Suprapubic skin (tissue), 4 donors: ENCODE measurements at regions not wholly inside any gene's neighbourhood (a gene's known extent, or its start where the extent isn't known, plus 50 kb on each side); places are given as distances from the start of the nearest gene placed in this dataset.

Experiments used
- DNase-seq, 2 donors: peaks; one replicate each; pipeline ENCODE4 v3.0.0-alpha.2; 2019; ENCODE audit warnings: low spot score in 2 of 2
- H3K27ac ChIP-seq: fragments of 200-600 bp; sonication (generic); one replicate; pipeline ENCODE4 v1.5.1; 2019
- H3K27me3 ChIP-seq: fragments of 200-600 bp; sonication (generic); one replicate; pipeline ENCODE4 v1.5.1; 2019
- H3K36me3 ChIP-seq: fragments of 200-600 bp; sonication (generic); one replicate; pipeline ENCODE4 v1.5.1; 2019
- H3K4me1 ChIP-seq: fragments of 200-600 bp; sonication (generic); one replicate; pipeline ENCODE4 v1.5.1; 2019
- H3K4me3 ChIP-seq: fragments of 200-600 bp; sonication (generic); one replicate; pipeline ENCODE4 v1.5.1; 2019; ENCODE audit warnings: mild to moderate bottlenecking
- H3K9me3 ChIP-seq: fragments of 200-600 bp; sonication (generic); one replicate; pipeline ENCODE4 v1.5.1; 2019
- EP300 ChIP-seq: sonication (generic); formaldehyde crosslinking; IDR thresholded peaks from one replicate; pipeline ENCODE4 v1.6.1; 2017; ENCODE audit warnings: antibody characterized with exemption
- POLR2A ChIP-seq, 2 donors: fragments of 450-650 bp; IDR thresholded peaks; one replicate each; pipeline ENCODE4 v1.6.1; 2017; ENCODE audit warnings: antibody characterized with exemption in 2 of 2, mild to moderate bottlenecking in 2 of 2, moderate library complexity in 2 of 2
- POLR2AphosphoS5 ChIP-seq, 3 donors: sonication (generic); formaldehyde crosslinking; IDR thresholded peaks; one replicate each; pipeline ENCODE4 v1.6.1; 2017; ENCODE audit warnings: antibody characterized with exemption in 3 of 3
- WGBS: methylation state at CpG from one replicate; pipeline ENCODE4 v1.1.5; 2018; 5-methylcytosine and 5-hydroxymethylcytosine counted together
- TF ChIP-seq, protein P1 (sequence below), 2 donors: fragments of 200-600 bp in 1 of 2; fragments of 450-650 bp in 1 of 2; sonication (generic) in 1 of 2; IDR thresholded peaks; one replicate each; pipeline ENCODE4 v1.5.1; 2016 to 2019; ENCODE audit warnings: antibody characterized with exemption in 2 of 2, mild to moderate bottlenecking in 1 of 2, moderate library complexity in 1 of 2

DNA sequence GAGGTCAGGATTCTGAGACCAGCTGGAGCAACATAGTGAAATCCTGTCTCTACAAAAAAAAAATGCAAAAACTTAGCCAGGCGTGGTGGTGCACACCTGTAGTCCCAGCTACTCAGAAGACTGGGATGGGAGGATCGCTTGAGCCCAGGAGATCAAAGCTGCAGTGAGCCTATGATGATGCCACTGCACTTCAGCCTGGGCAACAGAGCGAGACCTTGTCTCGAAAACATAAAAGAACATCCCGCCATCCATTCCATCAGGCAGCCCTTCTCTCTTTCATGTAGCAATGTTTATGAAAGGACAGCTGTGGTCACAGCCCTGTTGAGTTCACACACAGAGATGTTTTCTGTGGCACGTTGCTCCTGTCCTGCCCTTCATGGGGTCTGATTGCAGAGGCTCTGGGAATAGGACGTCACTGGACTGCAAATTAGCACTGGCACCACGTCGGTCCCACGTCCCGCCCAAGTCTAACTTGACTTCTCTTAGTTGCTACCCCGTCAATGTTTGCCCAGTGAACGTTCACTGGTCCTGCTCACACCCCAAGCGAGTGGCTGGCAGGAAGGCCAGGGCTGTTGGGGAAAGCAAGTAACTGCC is 64.5 kb upstream of the MYL10 start:
- no peak for DNase-seq
- TF ChIP-seq POLR2AphosphoS5 (IDR thresholded peaks at IDR 0.05) = no peak
- TF ChIP-seq, protein P1, sequence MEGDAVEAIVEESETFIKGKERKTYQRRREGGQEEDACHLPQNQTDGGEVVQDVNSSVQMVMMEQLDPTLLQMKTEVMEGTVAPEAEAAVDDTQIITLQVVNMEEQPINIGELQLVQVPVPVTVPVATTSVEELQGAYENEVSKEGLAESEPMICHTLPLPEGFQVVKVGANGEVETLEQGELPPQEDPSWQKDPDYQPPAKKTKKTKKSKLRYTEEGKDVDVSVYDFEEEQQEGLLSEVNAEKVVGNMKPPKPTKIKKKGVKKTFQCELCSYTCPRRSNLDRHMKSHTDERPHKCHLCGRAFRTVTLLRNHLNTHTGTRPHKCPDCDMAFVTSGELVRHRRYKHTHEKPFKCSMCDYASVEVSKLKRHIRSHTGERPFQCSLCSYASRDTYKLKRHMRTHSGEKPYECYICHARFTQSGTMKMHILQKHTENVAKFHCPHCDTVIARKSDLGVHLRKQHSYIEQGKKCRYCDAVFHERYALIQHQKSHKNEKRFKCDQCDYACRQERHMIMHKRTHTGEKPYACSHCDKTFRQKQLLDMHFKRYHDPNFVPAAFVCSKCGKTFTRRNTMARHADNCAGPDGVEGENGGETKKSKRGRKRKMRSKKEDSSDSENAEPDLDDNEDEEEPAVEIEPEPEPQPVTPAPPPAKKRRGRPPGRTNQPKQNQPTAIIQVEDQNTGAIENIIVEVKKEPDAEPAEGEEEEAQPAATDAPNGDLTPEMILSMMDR (IDR thresholded peaks at IDR 0.05) = no peak
- no peak for TF ChIP-seq POLR2A (IDR thresholded peaks at IDR 0.05)
- TF ChIP-seq EP300 = no peak
- H3K27ac ChIP-seq = no peak overlapping the region
- H3K27me3 ChIP-seq = peaks cover 41% of the 10 kb centered on the region
- peaks cover under 1% of the 10 kb centered on the region for H3K4me1 ChIP-seq
- H3K4me3 ChIP-seq = no peak overlapping the region
- H3K9me3 ChIP-seq = no peaks in the 10 kb centered on the region
- no peaks in the 10 kb centered on the region for H3K36me3 ChIP-seq
- 91% methylated on average over 13 of the region's 14 CpGs for WGBS

DNA sequence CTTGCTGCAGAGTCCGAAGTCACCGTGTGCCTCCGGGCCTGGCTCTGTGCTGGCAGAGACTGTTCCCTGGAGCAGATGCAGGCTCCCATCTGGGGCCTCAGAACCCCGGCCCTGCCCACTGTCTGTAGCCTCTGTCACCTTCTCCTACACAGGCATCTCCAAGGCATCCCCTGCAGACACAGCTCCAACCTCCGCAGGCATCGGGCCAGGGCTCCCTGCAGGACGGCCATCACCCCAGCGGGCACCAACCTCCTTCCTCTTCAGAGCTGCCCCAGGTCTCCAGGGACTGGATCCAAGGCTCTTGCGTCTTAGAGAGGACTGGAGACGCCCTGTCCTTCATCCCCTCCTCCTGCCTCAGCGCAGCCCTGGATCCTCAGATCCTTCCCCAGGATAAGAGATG is 69.9 kb upstream of the MYL10 start:
- Histone ChIP-seq H3K9me3 (no peaks in the 10 kb centered on the region), H3K4me3 (no peak overlapping the region), H3K4me1 (no peaks in the 10 kb centered on the region), H3K27me3 (peaks cover 57% of the 10 kb centered on the region), H3K36me3 (no peaks in the 10 kb centered on the region), H3K27ac (no peak overlapping the region)
- DNase-seq = no peak
- 80% methylated on average over 7 of the region's 11 CpGs for WGBS
- TF ChIP-seq, protein P1 (IDR thresholded peaks at IDR 0.05) = no peak
- TF ChIP-seq EP300 = no peak
- no peak for TF ChIP-seq POLR2A (IDR thresholded peaks at IDR 0.05)
- no peak for TF ChIP-seq POLR2AphosphoS5 (IDR thresholded peaks at IDR 0.05)

DNA sequence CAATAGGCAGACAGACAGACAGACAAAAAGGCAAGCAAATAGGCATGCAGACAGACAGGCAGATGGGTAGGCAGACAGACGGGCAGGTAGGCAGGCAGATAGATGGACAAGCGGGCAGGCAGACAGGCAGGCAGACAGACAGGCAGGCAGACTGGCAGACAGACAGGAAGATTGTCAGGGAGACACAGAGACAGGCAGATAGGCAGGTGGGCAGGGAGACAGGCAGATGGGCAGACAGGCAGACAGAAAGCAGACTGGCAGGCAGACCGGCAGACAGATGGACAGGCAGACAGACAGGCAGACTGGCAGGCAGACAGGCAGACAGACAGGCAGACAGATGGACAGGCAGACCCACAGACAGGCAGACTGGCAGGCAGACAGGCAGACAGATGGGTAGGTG is 70.3 kb upstream of the MYL10 start:
- Histone ChIP-seq H3K9me3 (no peaks in the 10 kb centered on the region), H3K36me3 (no peaks in the 10 kb centered on the region), H3K27ac (no peak overlapping the region), H3K4me3 (no peak overlapping the region), H3K4me1 (no peaks in the 10 kb centered on the region), H3K27me3 (peaks cover 57% of the 10 kb centered on the region)
- TF ChIP-seq, protein P1 (IDR thresholded peaks at IDR 0.05) = no peak
- no peak for TF ChIP-seq EP300
- no peak for TF ChIP-seq POLR2A (IDR thresholded peaks at IDR 0.05)
- no peak for DNase-seq
- 70% methylated on average over 3 of the region's 3 CpGs for WGBS

DNA sequence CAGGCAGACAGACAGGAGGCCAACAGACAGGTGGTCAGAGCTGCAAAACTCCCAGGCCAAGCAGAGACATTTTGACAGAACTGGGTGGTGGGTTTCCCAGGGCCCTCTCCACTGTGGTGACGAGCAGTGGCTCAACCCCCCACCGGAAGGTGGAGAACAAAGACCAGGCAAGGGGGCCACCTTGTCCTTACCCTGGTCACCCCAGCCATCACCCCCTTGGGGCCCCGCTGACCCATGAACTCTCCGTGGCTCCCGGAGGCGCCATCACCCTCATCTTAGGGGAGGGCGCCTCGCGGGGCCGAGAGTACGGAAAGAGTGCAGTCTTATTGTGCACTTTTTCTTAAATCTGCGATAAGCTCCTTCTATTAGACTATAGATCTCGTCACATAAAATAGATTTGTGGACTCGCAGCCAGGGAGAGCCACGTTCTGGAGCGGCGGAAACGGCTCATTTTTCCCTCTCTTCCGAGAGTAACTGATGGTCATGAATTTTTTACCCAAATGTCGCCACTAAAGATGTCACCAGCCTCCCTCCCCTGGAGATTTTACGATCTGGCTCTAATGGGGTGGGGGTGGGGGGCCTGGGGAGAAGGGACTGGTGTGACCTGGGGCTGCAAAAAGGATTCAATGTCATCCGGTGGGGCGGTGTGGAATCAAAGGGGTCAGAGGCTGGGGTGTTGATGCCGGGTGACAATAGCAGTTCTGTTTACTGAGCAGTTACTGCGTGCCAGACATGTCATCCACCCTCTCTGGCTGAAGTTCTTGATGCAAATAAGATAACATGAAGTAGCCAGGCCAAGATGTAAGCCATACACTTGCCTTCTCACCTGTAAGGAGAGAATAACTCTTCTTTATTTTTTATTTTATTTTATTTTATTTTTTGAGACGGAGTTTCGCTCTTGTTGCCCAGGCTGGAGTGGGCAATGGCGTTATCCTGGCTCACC is 71.1 kb upstream of the MYL10 start:
- TF ChIP-seq POLR2AphosphoS5 (IDR thresholded peaks at IDR 0.05) = no peak
- no peak for TF ChIP-seq EP300
- TF ChIP-seq, protein P1 (IDR thresholded peaks at IDR 0.05) = no peak
- no peak for TF ChIP-seq POLR2A (IDR thresholded peaks at IDR 0.05)
- no peak overlapping the region for H3K4me3 ChIP-seq
- WGBS = 62% methylated on average over 23 of the region's 28 CpGs
- peaks cover 57% of the 10 kb centered on the region for H3K27me3 ChIP-seq
- no peak overlapping the region for H3K27ac ChIP-seq
- DNase-seq = no peak
- no peaks in the 10 kb centered on the region for H3K36me3 ChIP-seq
- no peaks in the 10 kb centered on the region for H3K4me1 ChIP-seq
- H3K9me3 ChIP-seq = no peaks in the 10 kb centered on the region

DNA sequence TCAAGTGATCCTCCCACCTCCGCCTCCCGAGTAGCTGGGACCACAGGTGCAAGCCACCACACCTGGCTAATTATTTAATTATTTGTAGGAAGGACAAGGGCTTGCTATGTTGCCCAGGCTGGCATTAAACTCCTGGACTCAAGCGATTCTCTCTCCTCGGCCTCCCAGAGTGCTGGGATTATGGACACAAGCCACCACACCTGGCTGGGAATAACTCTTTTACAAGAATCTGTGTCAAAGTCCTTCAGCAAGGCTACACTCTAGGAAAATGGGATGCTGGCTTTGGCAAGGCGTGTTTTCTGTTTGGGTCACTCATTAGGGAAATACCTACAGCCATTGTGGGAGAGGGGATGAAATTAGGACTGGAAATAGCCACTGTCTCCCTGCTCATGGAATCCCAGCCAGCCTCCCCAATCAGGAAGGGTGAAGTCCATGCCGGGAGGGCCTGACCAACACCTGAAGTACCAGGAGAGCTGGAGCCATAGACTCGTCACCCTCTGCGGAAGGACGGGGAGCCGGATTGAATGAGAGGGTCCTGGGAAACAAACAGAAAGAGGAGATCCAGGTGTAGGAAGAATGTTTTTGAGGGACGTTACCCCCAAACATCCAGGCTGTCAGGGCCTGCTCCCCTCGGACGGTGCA is 72.2 kb upstream of the MYL10 start:
- H3K9me3 ChIP-seq = no peaks in the 10 kb centered on the region
- 89% methylated on average over 13 of the region's 13 CpGs for WGBS
- H3K27me3 ChIP-seq = peaks cover 63% of the 10 kb centered on the region
- H3K36me3 ChIP-seq = no peaks in the 10 kb centered on the region
- no peak for TF ChIP-seq POLR2AphosphoS5 (IDR thresholded peaks at IDR 0.05)
- TF ChIP-seq EP300 = no peak
- TF ChIP-seq POLR2A (IDR thresholded peaks at IDR 0.05) = no peak
- TF ChIP-seq, protein P1 (IDR thresholded peaks at IDR 0.05) = no peak
- no peak for DNase-seq
- no peak overlapping the region for H3K27ac ChIP-seq
- H3K4me1 ChIP-seq = no peaks in the 10 kb centered on the region
- H3K4me3 ChIP-seq = no peak overlapping the region
